ENCODE measurements at regions not wholly inside any gene's neighbourhood (a gene's known extent, or its start where the extent isn't known, plus 50 kb on each side); places are given as distances from the start of the nearest gene placed in this dataset.

- peak in 4 of 9 donors; percentile 13 to 42 (median 14) for DNase-seq (ENCODE audit: low read depth in 6 of 9, low spot score in 9 of 9)
- 54% methylated on average over 13 of the region's 13 CpGs for WGBS
- Histone ChIP-seq H3K4me1 (ENCODE audit: control insufficient read depth in 2 of 2, insufficient read depth in 2 of 2, low read length in 2 of 2) (no peaks in the 10 kb centered on the region), H3K4me3 (ENCODE audit: low read length in 2 of 2) (no peak overlapping the region), H3K27ac (ENCODE audit: low read depth in 1 of 2, low read length in 1 of 2) (no peak overlapping the region), H3K9me3 (ENCODE audit: control insufficient read depth in 2 of 2, insufficient read depth in 1 of 2, low read length in 1 of 2) (no peaks in the 10 kb centered on the region), H3K36me3 (ENCODE audit: control insufficient read depth in 2 of 2, insufficient read depth in 2 of 2, low read length in 1 of 2) (no peaks in the 10 kb centered on the region), H3K27me3 (ENCODE audit: control insufficient read depth in 2 of 2, insufficient read depth in 1 of 2, low read length in 1 of 2) (no peaks in the 10 kb centered on the region)
These were observed 58.0 kb downstream of the CGGBP1 start for GRCh38 chr3:88000853-88001252.

- H3K27ac ChIP-seq (ENCODE audit: low read depth in 1 of 2, low read length in 1 of 2), result no peak overlapping the region
- H3K4me1 ChIP-seq (ENCODE audit: control insufficient read depth in 2 of 2, insufficient read depth in 2 of 2, low read length in 2 of 2), result no peaks in the 10 kb centered on the region
- H3K4me3 ChIP-seq (ENCODE audit: low read length in 2 of 2), result no peak overlapping the region
- DNase-seq (ENCODE audit: low read depth in 6 of 9, low spot score in 9 of 9), result no peak
- no peaks in the 10 kb centered on the region for H3K9me3 ChIP-seq (ENCODE audit: control insufficient read depth in 2 of 2, insufficient read depth in 1 of 2, low read length in 1 of 2)
- no peaks in the 10 kb centered on the region for H3K36me3 ChIP-seq (ENCODE audit: control insufficient read depth in 2 of 2, insufficient read depth in 2 of 2, low read length in 1 of 2)
- no peaks in the 10 kb centered on the region for H3K27me3 ChIP-seq (ENCODE audit: control insufficient read depth in 2 of 2, insufficient read depth in 1 of 2, low read length in 1 of 2)
These were observed 60.8 kb downstream of the CGGBP1 start for GRCh38 chr3:87997966-87998365.

GRCh38 chr3:87997298-87997697, 61.5 kb downstream of the CGGBP1 start:
- WGBS, result 18% methylated on average over 4 of the region's 4 CpGs
- no peak for DNase-seq (ENCODE audit: low read depth in 6 of 9, low spot score in 9 of 9)
- Histone ChIP-seq H3K4me3 (ENCODE audit: low read length in 2 of 2) (no peak overlapping the region), H3K27me3 (ENCODE audit: control insufficient read depth in 2 of 2, insufficient read depth in 1 of 2, low read length in 1 of 2) (no peaks in the 10 kb centered on the region), H3K27ac (ENCODE audit: low read depth in 1 of 2, low read length in 1 of 2) (no peak overlapping the region), H3K4me1 (ENCODE audit: control insufficient read depth in 2 of 2, insufficient read depth in 2 of 2, low read length in 2 of 2) (no peaks in the 10 kb centered on the region), H3K36me3 (ENCODE audit: control insufficient read depth in 2 of 2, insufficient read depth in 2 of 2, low read length in 1 of 2) (no peaks in the 10 kb centered on the region), H3K9me3 (ENCODE audit: control insufficient read depth in 2 of 2, insufficient read depth in 1 of 2, low read length in 1 of 2) (no peaks in the 10 kb centered on the region)

GRCh38 chr3:87996882-87997281, 61.9 kb downstream of the CGGBP1 start:
- DNase-seq (ENCODE audit: low read depth in 6 of 9, low spot score in 9 of 9), result no peak
- Histone ChIP-seq H3K27me3 (ENCODE audit: control insufficient read depth in 2 of 2, insufficient read depth in 1 of 2, low read length in 1 of 2) (no peaks in the 10 kb centered on the region), H3K27ac (ENCODE audit: low read depth in 1 of 2, low read length in 1 of 2) (no peak overlapping the region), H3K9me3 (ENCODE audit: control insufficient read depth in 2 of 2, insufficient read depth in 1 of 2, low read length in 1 of 2) (no peaks in the 10 kb centered on the region), H3K36me3 (ENCODE audit: control insufficient read depth in 2 of 2, insufficient read depth in 2 of 2, low read length in 1 of 2) (no peaks in the 10 kb centered on the region), H3K4me1 (ENCODE audit: control insufficient read depth in 2 of 2, insufficient read depth in 2 of 2, low read length in 2 of 2) (no peaks in the 10 kb centered on the region), H3K4me3 (ENCODE audit: low read length in 2 of 2) (no peak overlapping the region)
- 5% methylated on average over 2 of the region's 2 CpGs for whole genome bisulfite sequencing

- Histone ChIP-seq H3K4me1 (ENCODE audit: control insufficient read depth in 2 of 2, insufficient read depth in 2 of 2, low read length in 2 of 2) (no peaks in the 10 kb centered on the region), H3K4me3 (ENCODE audit: low read length in 2 of 2) (no peak overlapping the region), H3K27me3 (ENCODE audit: control insufficient read depth in 2 of 2, insufficient read depth in 1 of 2, low read length in 1 of 2) (no peaks in the 10 kb centered on the region), H3K27ac (ENCODE audit: low read depth in 1 of 2, low read length in 1 of 2) (no peak overlapping the region), H3K36me3 (ENCODE audit: control insufficient read depth in 2 of 2, insufficient read depth in 2 of 2, low read length in 1 of 2) (no peaks in the 10 kb centered on the region), H3K9me3 (ENCODE audit: control insufficient read depth in 2 of 2, insufficient read depth in 1 of 2, low read length in 1 of 2) (no peaks in the 10 kb centered on the region)
- DNase-seq (ENCODE audit: low read depth in 6 of 9, low spot score in 9 of 9), result no peak
- 98% methylated on average over 4 of the region's 4 CpGs for WGBS
These were observed 65.2 kb downstream of the CGGBP1 start for GRCh38 chr3:87993566-87993965.

GRCh38 chr3:87987952-87988351, 70.9 kb downstream of the CGGBP1 start:
- no peak for DNase-seq (ENCODE audit: low read depth in 6 of 9, low spot score in 9 of 9)
- no peaks in the 10 kb centered on the region for H3K27me3 ChIP-seq (ENCODE audit: control insufficient read depth in 2 of 2, insufficient read depth in 1 of 2, low read length in 1 of 2)
- H3K9me3 ChIP-seq (ENCODE audit: control insufficient read depth in 2 of 2, insufficient read depth in 1 of 2, low read length in 1 of 2), result no peaks in the 10 kb centered on the region
- no peak overlapping the region for H3K27ac ChIP-seq (ENCODE audit: low read depth in 1 of 2, low read length in 1 of 2)
- 88% methylated on average over 2 of the region's 2 CpGs for WGBS
- no peaks in the 10 kb centered on the region for H3K36me3 ChIP-seq (ENCODE audit: control insufficient read depth in 2 of 2, insufficient read depth in 2 of 2, low read length in 1 of 2)
- H3K4me1 ChIP-seq (ENCODE audit: control insufficient read depth in 2 of 2, insufficient read depth in 2 of 2, low read length in 2 of 2), result no peaks in the 10 kb centered on the region
- H3K4me3 ChIP-seq (ENCODE audit: low read length in 2 of 2), result no peak overlapping the region

GRCh38 chr3:87982421-87982820, 76.4 kb downstream of the CGGBP1 start:
- no peaks in the 10 kb centered on the region for H3K4me1 ChIP-seq (ENCODE audit: control insufficient read depth in 2 of 2, insufficient read depth in 2 of 2, low read length in 2 of 2)
- H3K27ac ChIP-seq (ENCODE audit: low read depth in 1 of 2, low read length in 1 of 2), result no peak overlapping the region
- H3K27me3 ChIP-seq (ENCODE audit: control insufficient read depth in 2 of 2, insufficient read depth in 1 of 2, low read length in 1 of 2), result no peaks in the 10 kb centered on the region
- H3K36me3 ChIP-seq (ENCODE audit: control insufficient read depth in 2 of 2, insufficient read depth in 2 of 2, low read length in 1 of 2), result no peaks in the 10 kb centered on the region
- no peak overlapping the region for H3K4me3 ChIP-seq (ENCODE audit: low read length in 2 of 2)
- no peak for DNase-seq (ENCODE audit: low read depth in 6 of 9, low spot score in 9 of 9)
- H3K9me3 ChIP-seq (ENCODE audit: control insufficient read depth in 2 of 2, insufficient read depth in 1 of 2, low read length in 1 of 2), result peaks cover 2 to 10% of the 10 kb centered on the region in 2 donors
- 97% methylated on average over 3 of the region's 3 CpGs for WGBS

- no peak for DNase-seq (ENCODE audit: low read depth in 6 of 9, low spot score in 9 of 9)
- WGBS, result 97% methylated on average over 4 of the region's 4 CpGs
These were observed 79.3 kb downstream of the CGGBP1 start for GRCh38 chr3:87979527-87979926.

GRCh38 chr3:87977765-87978164, 81.0 kb downstream of the CGGBP1 start:
- Histone ChIP-seq H3K9me3 (ENCODE audit: control insufficient read depth in 2 of 2, insufficient read depth in 1 of 2, low read length in 1 of 2) (peaks cover 2 to 10% of the 10 kb centered on the region in 2 donors), H3K4me3 (ENCODE audit: low read length in 2 of 2) (no peak overlapping the region), H3K27me3 (ENCODE audit: control insufficient read depth in 2 of 2, insufficient read depth in 1 of 2, low read length in 1 of 2) (no peaks in the 10 kb centered on the region), H3K36me3 (ENCODE audit: control insufficient read depth in 2 of 2, insufficient read depth in 2 of 2, low read length in 1 of 2) (no peaks in the 10 kb centered on the region), H3K4me1 (ENCODE audit: control insufficient read depth in 2 of 2, insufficient read depth in 2 of 2, low read length in 2 of 2) (no peaks in the 10 kb centered on the region), H3K27ac (ENCODE audit: low read depth in 1 of 2, low read length in 1 of 2) (no peak overlapping the region)
- no peak for DNase-seq (ENCODE audit: low read depth in 6 of 9, low spot score in 9 of 9)
- 97% methylated on average over 1 of the region's 1 CpG for WGBS

More at GRCh38 chr3:87979527-87979926, 79.3 kb downstream of the CGGBP1 start:
- Histone ChIP-seq H3K4me3 (ENCODE audit: low read length in 2 of 2) (no peak overlapping the region), H3K27ac (ENCODE audit: low read depth in 1 of 2, low read length in 1 of 2) (no peak overlapping the region), H3K4me1 (ENCODE audit: control insufficient read depth in 2 of 2, insufficient read depth in 2 of 2, low read length in 2 of 2) (no peaks in the 10 kb centered on the region), H3K27me3 (ENCODE audit: control insufficient read depth in 2 of 2, insufficient read depth in 1 of 2, low read length in 1 of 2) (no peaks in the 10 kb centered on the region), H3K9me3 (ENCODE audit: control insufficient read depth in 2 of 2, insufficient read depth in 1 of 2, low read length in 1 of 2) (peaks cover 2 to 10% of the 10 kb centered on the region in 2 donors), H3K36me3 (ENCODE audit: control insufficient read depth in 2 of 2, insufficient read depth in 2 of 2, low read length in 1 of 2) (no peaks in the 10 kb centered on the region)

GRCh38 chr3:87975716-87976115, 83.1 kb downstream of the CGGBP1 start:
- 96% methylated on average over 1 of the region's 1 CpG for WGBS
- Histone ChIP-seq H3K27ac (ENCODE audit: low read depth in 1 of 2, low read length in 1 of 2) (no peak overlapping the region), H3K36me3 (ENCODE audit: control insufficient read depth in 2 of 2, insufficient read depth in 2 of 2, low read length in 1 of 2) (no peaks in the 10 kb centered on the region), H3K9me3 (ENCODE audit: control insufficient read depth in 2 of 2, insufficient read depth in 1 of 2, low read length in 1 of 2) (peaks cover 2 to 10% of the 10 kb centered on the region in 2 donors), H3K27me3 (ENCODE audit: control insufficient read depth in 2 of 2, insufficient read depth in 1 of 2, low read length in 1 of 2) (no peaks in the 10 kb centered on the region), H3K4me1 (ENCODE audit: control insufficient read depth in 2 of 2, insufficient read depth in 2 of 2, low read length in 2 of 2) (no peaks in the 10 kb centered on the region), H3K4me3 (ENCODE audit: low read length in 2 of 2) (no peak overlapping the region)
- DNase-seq (ENCODE audit: low read depth in 6 of 9, low spot score in 9 of 9), result no peak

Measured in thymus (tissue), 11 donors.